ENCODE measurements at regions not wholly inside any gene's neighbourhood (a gene's known extent, or its start where the extent isn't known, plus 50 kb on each side); places are given as distances from the start of the nearest gene placed in this dataset.
A peak's percentile ranks its signal among the peaks of the same experiment; 100 is the strongest.
"Not testable (repeated sequence)": the region's sequence is repeated elsewhere in the genome, so short reads cannot be mapped to it uniquely, and the experiment has no call there.

GRCh38 chr6:170738263-170738662, 153.8 kb upstream of the PDCD2 start:
- CTCF ChIA-PET; ATAC-seq; in situ Hi-C loops (cut with HindIII; ENCODE audit: low pct_unique_long_range_greater_than_20kb, low sequenced_read_pairs); H3K27ac ChIP-seq (ENCODE audit: low read length); intact Hi-C loops (cut with micrococcal nuclease; ENCODE audit: unreplicated experiment); H3K4me1 ChIP-seq (ENCODE audit: control insufficient read depth, insufficient read depth, low read length); H3K27me3 ChIP-seq (ENCODE audit: control insufficient read depth, insufficient read depth, low read length); H3K4me3 ChIP-seq (ENCODE audit: low read depth in 2 of 2, low read length in 2 of 2); H3K9me3 ChIP-seq (ENCODE audit: control insufficient read depth, insufficient read depth, low read depth, low read length); BruUV-seq (replicated peaks); POLR2A ChIA-PET; H3K36me3 ChIP-seq (ENCODE audit: control insufficient read depth, insufficient read depth, low read length); DNase-seq (ENCODE audit: low read depth, low spot score): not testable (repeated sequence)

- ATAC-seq; POLR2A ChIA-PET; H3K4me1 ChIP-seq (ENCODE audit: control insufficient read depth, insufficient read depth, low read length); BruUV-seq (replicated peaks); H3K9me3 ChIP-seq (ENCODE audit: control insufficient read depth, insufficient read depth, low read depth, low read length); H3K27ac ChIP-seq (ENCODE audit: low read length); CTCF ChIA-PET; H3K36me3 ChIP-seq (ENCODE audit: control insufficient read depth, insufficient read depth, low read length); in situ Hi-C loops (cut with HindIII; ENCODE audit: low pct_unique_long_range_greater_than_20kb, low sequenced_read_pairs); H3K4me3 ChIP-seq (ENCODE audit: low read depth in 2 of 2, low read length in 2 of 2); intact Hi-C loops (cut with micrococcal nuclease; ENCODE audit: unreplicated experiment); H3K27me3 ChIP-seq (ENCODE audit: control insufficient read depth, insufficient read depth, low read length); DNase-seq (ENCODE audit: low read depth, low spot score): not testable (repeated sequence)
- TF ChIP-seq CTCF (IDR thresholded peaks at IDR 0.05): peak; percentile 37
These were observed 151.9 kb upstream of the PDCD2 start for GRCh38 chr6:170736339-170736738.

DNA sequence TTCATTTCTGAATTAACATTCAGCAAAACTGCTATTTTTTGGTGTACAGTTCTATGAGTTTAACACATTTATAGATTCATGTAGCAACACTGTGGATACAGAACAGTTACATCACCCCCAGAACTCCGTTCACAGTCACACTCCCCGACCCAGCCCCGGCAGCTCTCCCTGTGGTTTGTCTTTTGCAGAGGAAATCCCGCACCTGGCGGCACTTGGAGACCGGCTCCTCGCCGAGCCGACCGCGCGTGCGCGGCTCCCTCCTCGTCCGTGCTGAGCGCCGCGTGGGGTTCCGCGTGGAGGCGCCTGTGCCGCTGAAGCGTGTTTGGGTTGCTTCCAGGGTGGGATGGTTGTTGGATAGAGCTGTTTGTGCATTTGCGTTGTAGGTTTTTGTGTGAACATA, 132.6 kb upstream of the PDCD2 start:
- in situ Hi-C loops (cut with HindIII; ENCODE audit: low pct_unique_long_range_greater_than_20kb, low sequenced_read_pairs); H3K27me3 ChIP-seq (ENCODE audit: control insufficient read depth, insufficient read depth, low read length); H3K9me3 ChIP-seq (ENCODE audit: control insufficient read depth, insufficient read depth, low read depth, low read length); intact Hi-C loops (cut with micrococcal nuclease; ENCODE audit: unreplicated experiment); ATAC-seq; CTCF ChIA-PET; H3K4me1 ChIP-seq (ENCODE audit: control insufficient read depth, insufficient read depth, low read length); H3K27ac ChIP-seq (ENCODE audit: low read length); BruUV-seq (replicated peaks); H3K36me3 ChIP-seq (ENCODE audit: control insufficient read depth, insufficient read depth, low read length); POLR2A ChIA-PET; DNase-seq (ENCODE audit: low read depth, low spot score); H3K4me3 ChIP-seq (ENCODE audit: low read depth in 2 of 2, low read length in 2 of 2): not testable (repeated sequence)

DNA sequence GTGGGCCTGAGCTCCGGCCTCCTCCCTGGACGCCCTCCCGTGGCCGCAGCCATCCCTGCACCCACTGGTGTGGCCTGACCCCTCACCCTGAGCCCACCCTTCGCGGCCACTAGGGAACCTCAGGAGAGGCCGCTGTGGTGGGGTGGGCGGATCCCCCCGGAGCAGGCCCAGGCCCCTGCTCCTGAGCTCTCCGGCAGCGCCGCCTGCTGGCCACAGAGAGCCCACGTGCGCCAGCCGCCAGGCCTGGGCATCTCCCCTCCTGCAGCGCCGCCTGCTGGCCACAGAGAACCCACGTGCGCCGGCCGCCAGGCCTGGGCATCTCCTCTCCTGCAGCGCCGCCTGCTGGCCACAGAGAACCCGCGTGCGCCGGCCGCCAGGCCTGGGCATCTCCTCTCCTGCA, 128.3 kb upstream of the PDCD2 start:
- H3K27ac ChIP-seq (ENCODE audit: low read length); H3K4me3 ChIP-seq (ENCODE audit: low read depth in 2 of 2, low read length in 2 of 2); in situ Hi-C loops (cut with HindIII; ENCODE audit: low pct_unique_long_range_greater_than_20kb, low sequenced_read_pairs); H3K9me3 ChIP-seq (ENCODE audit: control insufficient read depth, insufficient read depth, low read depth, low read length); ATAC-seq; CTCF ChIA-PET; DNase-seq (ENCODE audit: low read depth, low spot score); POLR2A ChIA-PET; H3K36me3 ChIP-seq (ENCODE audit: control insufficient read depth, insufficient read depth, low read length); H3K27me3 ChIP-seq (ENCODE audit: control insufficient read depth, insufficient read depth, low read length); intact Hi-C loops (cut with micrococcal nuclease; ENCODE audit: unreplicated experiment); H3K4me1 ChIP-seq (ENCODE audit: control insufficient read depth, insufficient read depth, low read length); BruUV-seq (replicated peaks): not testable (repeated sequence)

DNA sequence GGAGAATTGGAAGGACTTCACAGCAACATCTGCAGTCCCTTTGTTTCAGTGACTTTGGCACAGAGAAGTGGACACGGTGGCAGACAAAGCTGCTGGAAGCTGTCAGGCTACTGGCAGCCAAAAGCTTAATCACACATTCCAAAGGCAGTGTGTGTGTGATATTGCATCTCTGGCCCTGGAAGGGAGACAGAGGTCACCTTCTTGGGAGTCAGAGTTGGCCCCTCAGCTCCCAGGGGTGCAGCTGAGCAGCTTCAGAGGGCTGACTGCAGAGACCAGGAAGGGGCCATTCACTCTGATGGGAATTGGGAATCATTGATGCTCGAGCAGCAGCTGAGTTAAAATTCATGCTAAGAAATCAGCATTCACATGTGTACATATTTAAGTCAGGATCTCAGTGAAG, 115.7 kb upstream of the PDCD2 start:
- H3K4me3 ChIP-seq (ENCODE audit: low read depth in 2 of 2, low read length in 2 of 2); DNase-seq (ENCODE audit: low read depth, low spot score); ATAC-seq; intact Hi-C loops (cut with micrococcal nuclease; ENCODE audit: unreplicated experiment); CTCF ChIA-PET; H3K36me3 ChIP-seq (ENCODE audit: control insufficient read depth, insufficient read depth, low read length); H3K27ac ChIP-seq (ENCODE audit: low read length); POLR2A ChIA-PET; H3K4me1 ChIP-seq (ENCODE audit: control insufficient read depth, insufficient read depth, low read length); H3K27me3 ChIP-seq (ENCODE audit: control insufficient read depth, insufficient read depth, low read length); H3K9me3 ChIP-seq (ENCODE audit: control insufficient read depth, insufficient read depth, low read depth, low read length); in situ Hi-C loops (cut with HindIII; ENCODE audit: low pct_unique_long_range_greater_than_20kb, low sequenced_read_pairs); BruUV-seq (replicated peaks): not testable (repeated sequence)

Data from Panc1 (cell line).